Heart left ventricle (tissue), 16 donors: ENCODE measurements at regions not wholly inside any gene's neighbourhood (a gene's known extent, or its start where the extent isn't known, plus 50 kb on each side); places are given as distances from the start of the nearest gene placed in this dataset.

Source experiments
- ATAC-seq, 4 donors: fragments of 200-7000 bp; cut with Tn5 transposase; one replicate each; pipeline ENCODE4 v1.9.1; 2020 to 2022; ENCODE audit warnings: moderate library complexity in 4 of 4, mild to moderate bottlenecking in 3 of 4, moderate number of reproducible peaks in 1 of 4
- DNase-seq, 5 donors: peaks; one replicate each; pipeline ENCODE4 v3.0.0-alpha.2; 2020
- H3K27ac ChIP-seq, 12 donors: fragments of 200-600 bp; sonication (generic) in 4 of 12; one replicate each; pipeline versions ENCODE4 v1.5.0 to v1.8.0; 2016 to 2022; ENCODE audit warnings: mild to moderate bottlenecking in 2 of 12
- H3K27me3 ChIP-seq, 9 donors: fragments of 200-600 bp; sonication (generic) in 2 of 9; one replicate each; pipeline versions ENCODE4 v1.5.1 to v1.8.0; 2016 to 2022; ENCODE audit warnings: mild to moderate bottlenecking in 3 of 9
- H3K36me3 ChIP-seq, 9 donors: fragments of 200-600 bp; sonication (generic) in 2 of 9; one replicate each; pipeline versions ENCODE4 v1.5.0 to v1.8.0; 2018 to 2022; ENCODE audit warnings: mild to moderate bottlenecking in 2 of 9
- H3K4me1 ChIP-seq, 12 donors: fragments of 200-600 bp; sonication (generic) in 4 of 12; one replicate each; pipeline versions ENCODE4 v1.5.0 to v1.8.0; 2016 to 2022; ENCODE audit warnings: mild to moderate bottlenecking in 3 of 12
- H3K4me3 ChIP-seq, 12 donors: fragments of 200-600 bp; sonication (generic) in 4 of 12; one replicate each; pipeline versions ENCODE4 v1.5.0 to v1.8.0; 2017 to 2022; ENCODE audit warnings: mild to moderate bottlenecking in 9 of 12, moderate library complexity in 4 of 12
- H3K9me3 ChIP-seq, 12 donors: fragments of 200-600 bp; sonication (generic) in 4 of 12; one replicate each; pipeline versions ENCODE4 v1.5.0 to v1.8.0; 2016 to 2022; ENCODE audit warnings: mild to moderate bottlenecking in 1 of 12
- CTCF ChIP-seq, 12 donors: fragments of 200-600 bp; sonication (generic) in 4 of 12; IDR thresholded peaks; one replicate each; pipeline versions ENCODE4 v1.5.0 to v1.8.0; 2018 to 2022; ENCODE audit warnings: antibody characterized with exemption in 12 of 12, mild to moderate bottlenecking in 5 of 12
- POLR2A ChIP-seq, 2 donors: fragments of 450-650 bp; IDR thresholded peaks; one replicate each; pipeline ENCODE4 v1.6.1; 2017; ENCODE audit warnings: antibody characterized with exemption in 2 of 2, mild to moderate bottlenecking in 2 of 2, moderate library complexity in 2 of 2
- WGBS, 4 donors: extraction: QIAGEN DNeasy Blood & Tissue Kit in 2 of 4; methylation state at CpG; one replicate each; pipeline versions ENCODE4 v1.1.5 to v1.1.7; 2013 to 2018; 5-methylcytosine and 5-hydroxymethylcytosine counted together
- intact Hi-C, 10 donors: fragments of 100-400 bp; cut with DNase I; formaldehyde crosslinking; loops; one replicate each; pipeline versions ENCODE4 v1.11.1 to v1.14.2; 2022
- donor health status: ischemic (EF 13 %, LVEDD 7.1; RV severe dilation, severe dysfunction).
- donor health status: healthy with polysubstance abuse.
- donor health status: DM: no; HTN: yes; CAD: no.
- donor health status: DM: no; HTN: no; CAD: no.
- donor health status: ischemic (EF 25% LVEDD 6.9; RV normal size, moderate dysfunction).
- donor health status: ischemic (EF 25% LVEDD 5.7; RV mildly dilated, moderate dysfunction).
- donor health status: healthy.
- donor health status: DM: yes; HTN: yes; CAD: no.
- donor health status: ischemic (EF 35%, LVEDD 5.7; RV mildly dilated, moderate dysfunction).
- donor health status: nonischemic (EF 11% LVEDD 7.7; RV severe dilation, severe dysfunction).
- donor health status: DM: yes; HTN: yes; CAD: no.
- donor health status: PGD.
- donor health status: ischemic (EF 29% LVEDD 5.4; RV normal size, mild dysfunction).
- donor health status: nonischemic (EF 23%, LVEDD 6.1; RV moderate dilation, normal function).

GRCh38 chr16:35564148-35564547 is 2104.7 kb downstream of the TP53TG3F start:
- Histone ChIP-seq H3K36me3 (no peaks in the 10 kb centered on the region), H3K4me3 (no peak overlapping the region), H3K9me3 (peaks cover 0 to 7% (median 0%) of the 10 kb centered on the region in 12 donors), H3K27ac (no peak overlapping the region), H3K27me3 (no peaks in the 10 kb centered on the region), H3K4me1 (no peaks in the 10 kb centered on the region)
- TF ChIP-seq CTCF (IDR thresholded peaks at IDR 0.05): no peak
- no peak for TF ChIP-seq POLR2A (IDR thresholded peaks at IDR 0.05)
- intact Hi-C loops: no loop called here
- whole genome bisulfite sequencing, 4 donors: 83 to 91% (median 86%) methylated on average over 3 of the region's 3 CpGs
- DNase-seq: no peak
- ATAC-seq: no peak

- no peaks in the 10 kb centered on the region for H3K4me1 ChIP-seq
- peaks cover 0 to 4% (median 0%) of the 10 kb centered on the region in 12 donors for H3K9me3 ChIP-seq
- no peaks in the 10 kb centered on the region for H3K27me3 ChIP-seq
- intact Hi-C loops: no loop called here
- no peaks in the 10 kb centered on the region for H3K36me3 ChIP-seq
- DNase-seq: no peak
- H3K27ac ChIP-seq: no peak overlapping the region
- no peak overlapping the region for H3K4me3 ChIP-seq
- no peak for TF ChIP-seq POLR2A (IDR thresholded peaks at IDR 0.05)
- no peak for TF ChIP-seq CTCF (IDR thresholded peaks at IDR 0.05)
- WGBS, 4 donors: 59 to 78% (median 68%) methylated on average over 1 of the region's 1 CpG
- no peak for ATAC-seq
These were observed 2105.5 kb downstream of the TP53TG3F start for GRCh38 chr16:35564889-35565288.

GRCh38 chr16:35565626-35566025 is 2106.2 kb downstream of the TP53TG3F start:
- WGBS, 4 donors: 55 to 76% (median 75%) methylated on average over 1 of the region's 1 CpG
- no peaks in the 10 kb centered on the region for H3K4me1 ChIP-seq
- intact Hi-C loops: no loop called here
- TF ChIP-seq CTCF (IDR thresholded peaks at IDR 0.05) (no peak), POLR2A (IDR thresholded peaks at IDR 0.05) (no peak)
- H3K27ac ChIP-seq: no peak overlapping the region
- H3K9me3 ChIP-seq: peaks cover 0 to 4% (median 0%) of the 10 kb centered on the region in 12 donors
- no peaks in the 10 kb centered on the region for H3K27me3 ChIP-seq
- ATAC-seq (no peak), DNase-seq (no peak)
- no peak overlapping the region for H3K4me3 ChIP-seq
- no peaks in the 10 kb centered on the region for H3K36me3 ChIP-seq

GRCh38 chr16:35569413-35569812 is 2110.0 kb downstream of the TP53TG3F start:
- Histone ChIP-seq H3K4me1 (no peaks in the 10 kb centered on the region), H3K4me3 (no peak overlapping the region), H3K27ac (no peak overlapping the region), H3K36me3 (no peaks in the 10 kb centered on the region), H3K27me3 (no peaks in the 10 kb centered on the region), H3K9me3 (peaks cover 0 to 12% (median 0%) of the 10 kb centered on the region in 12 donors)
- TF ChIP-seq CTCF (IDR thresholded peaks at IDR 0.05) (no peak), POLR2A (IDR thresholded peaks at IDR 0.05) (no peak)
- ATAC-seq: no peak
- intact Hi-C loops: no loop called here
- DNase-seq: no peak
